GM18505 (cell line): ENCODE measurements at regions not wholly inside any gene's neighbourhood (a gene's known extent, or its start where the extent isn't known, plus 50 kb on each side); places are given as distances from the start of the nearest gene placed in this dataset.

Experiments used
- ATAC-seq: cut with Tn5 transposase; IDR thresholded peaks from one replicate; pipeline ENCODE4 v1.9.1; 2021; ENCODE audit not compliant: unreplicated experiment
- POLR2A ChIP-seq: IDR thresholded peaks from 4 replicates; pipeline ENCODE4 v1.6.1; 2011; ENCODE audit warnings: borderline replicate concordance; ENCODE audit not compliant: insufficient read depth, insufficient read length; ENCODE audit errors: extremely low read depth

GRCh38 chr6:155970876-155971708 lies 515.5 kb upstream of the NOX3 start:
- TF ChIP-seq POLR2A: no peak
- ATAC-seq: no peak

GRCh38 chr6:155970472-155970871 lies 514.8 kb upstream of the NOX3 start:
- TF ChIP-seq POLR2A: no peak
- no peak for ATAC-seq

GRCh38 chr6:155968921-155969320 lies 513.3 kb upstream of the NOX3 start:
- no peak for ATAC-seq
- TF ChIP-seq POLR2A: no peak

- ATAC-seq: no peak
- no peak for TF ChIP-seq POLR2A
Observed at GRCh38 chr6:155967322-155967721, 511.7 kb upstream of the NOX3 start.

- TF ChIP-seq POLR2A: no peak
- no peak for ATAC-seq
Observed at GRCh38 chr6:155964544-155964943, 508.9 kb upstream of the NOX3 start.

GRCh38 chr6:155962276-155962675 lies 506.6 kb upstream of the NOX3 start:
- ATAC-seq: no peak
- TF ChIP-seq POLR2A: no peak

- no peak for ATAC-seq
- TF ChIP-seq POLR2A: no peak
Observed at GRCh38 chr6:155959898-155960495, 504.4 kb upstream of the NOX3 start.

GRCh38 chr6:155958550-155958949 lies 502.9 kb upstream of the NOX3 start:
- TF ChIP-seq POLR2A: no peak
- ATAC-seq: no peak

- no peak for ATAC-seq
- no peak for TF ChIP-seq POLR2A
Observed at GRCh38 chr6:155955038-155955437, 499.4 kb upstream of the NOX3 start.

GRCh38 chr6:155954149-155954548 lies 498.5 kb upstream of the NOX3 start:
- TF ChIP-seq POLR2A: no peak
- no peak for ATAC-seq

GRCh38 chr6:155949256-155949655 lies 493.6 kb upstream of the NOX3 start:
- no peak for ATAC-seq
- no peak for TF ChIP-seq POLR2A

GRCh38 chr6:155946860-155947259 lies 491.2 kb upstream of the NOX3 start:
- no peak for ATAC-seq
- no peak for TF ChIP-seq POLR2A

- no peak for TF ChIP-seq POLR2A
- ATAC-seq: no peak
Observed at GRCh38 chr6:155943635-155944034, 488.0 kb upstream of the NOX3 start.

GRCh38 chr6:155939253-155939652 lies 483.6 kb upstream of the NOX3 start:
- TF ChIP-seq POLR2A: no peak
- ATAC-seq: no peak

GRCh38 chr6:155936551-155936950 lies 480.9 kb upstream of the NOX3 start:
- ATAC-seq: no peak
- TF ChIP-seq POLR2A: no peak

- TF ChIP-seq POLR2A: no peak
- ATAC-seq: no peak
Observed at GRCh38 chr6:155936127-155936526, 480.5 kb upstream of the NOX3 start.
